H9 (cell line): ENCODE measurements at regions not wholly inside any gene's neighbourhood (a gene's known extent, or its start where the extent isn't known, plus 50 kb on each side); places are given as distances from the start of the nearest gene placed in this dataset.

ENCODE experiments used
- DNase-seq: peaks from one replicate; pipeline ENCODE4 v3.0.0-alpha.2; 2017
- H2AFZ ChIP-seq: one replicate; pipeline ENCODE4 v1.6.1; 2013; ENCODE audit warnings: mild to moderate bottlenecking, low read length, control low read depth, moderate library complexity
- H2AK5ac ChIP-seq: 2 replicates; pipeline ENCODE4 v1.6.1; 2013; ENCODE audit warnings: low read length, control low read depth, mixed read lengths; ENCODE audit not compliant: insufficient read length
- H2BK120ac ChIP-seq: one replicate; pipeline ENCODE4 v1.6.1; 2013; ENCODE audit warnings: low read depth, mild to moderate bottlenecking, low read length, control low read depth, inconsistent platforms; ENCODE audit not compliant: poor library complexity, severe bottlenecking
- H2BK12ac ChIP-seq: 2 replicates; pipeline ENCODE4 v1.6.1; 2013; ENCODE audit warnings: low read length, control low read depth, mixed read lengths, low read depth; ENCODE audit not compliant: insufficient read length
- H2BK15ac ChIP-seq: 2 replicates; pipeline ENCODE4 v1.6.1; 2013; ENCODE audit warnings: low read depth, low read length, control low read depth
- H2BK20ac ChIP-seq: one replicate; pipeline ENCODE4 v1.6.1; 2013; ENCODE audit warnings: low read depth, mild to moderate bottlenecking, low read length, control low read depth, inconsistent platforms; ENCODE audit not compliant: poor library complexity, severe bottlenecking
- H2BK5ac ChIP-seq: 2 replicates; pipeline ENCODE4 v1.6.1; 2013; ENCODE audit warnings: low read length, control low read depth, mixed read lengths; ENCODE audit not compliant: insufficient read length
- H3K14ac ChIP-seq: 2 replicates; pipeline ENCODE4 v1.6.1; 2013; ENCODE audit warnings: low read length, control low read depth; ENCODE audit not compliant: insufficient read depth
- H3K18ac ChIP-seq: 2 replicates; pipeline ENCODE4 v1.6.1; 2013; ENCODE audit warnings: low read depth, mild to moderate bottlenecking, mixed read lengths, low read length, control low read depth; ENCODE audit not compliant: insufficient read length
- H3K23ac ChIP-seq: 2 replicates; pipeline ENCODE4 v1.6.1; 2013; ENCODE audit warnings: low read length, control low read depth, mixed read lengths, low read depth; ENCODE audit not compliant: insufficient read length
- H3K23me2 ChIP-seq: 2 replicates; pipeline ENCODE4 v1.6.1; 2013; ENCODE audit warnings: low read depth, mild to moderate bottlenecking, mixed read lengths, low read length, control low read depth; ENCODE audit not compliant: insufficient read length, poor library complexity, severe bottlenecking
- H3K27ac ChIP-seq: 2 replicates; pipeline ENCODE4 v1.5.1; 2013; ENCODE audit warnings: low read length, control low read depth, mixed read lengths, low read depth; ENCODE audit not compliant: insufficient read length
- H3K27me3 ChIP-seq: 2 replicates; pipeline ENCODE4 v1.6.1; 2013; ENCODE audit warnings: low read length, control low read depth, inconsistent platforms; ENCODE audit not compliant: insufficient read depth
- H3K4ac ChIP-seq: 2 replicates; pipeline ENCODE4 v1.6.1; 2013; ENCODE audit warnings: low read depth, mild to moderate bottlenecking, control low read depth, inconsistent platforms, low read length, moderate library complexity
- H3K4me1 ChIP-seq: 2 replicates; pipeline ENCODE4 v1.6.1; 2013; ENCODE audit warnings: low read length, control low read depth, inconsistent platforms; ENCODE audit not compliant: insufficient read depth
- H3K4me2 ChIP-seq: 2 replicates; pipeline ENCODE4 v1.6.1; 2013; ENCODE audit warnings: low read length, control low read depth, mixed read lengths; ENCODE audit not compliant: insufficient read length, insufficient read depth
- H3K56ac ChIP-seq: 2 replicates; pipeline ENCODE4 v1.6.1; 2013; ENCODE audit warnings: low read depth, mild to moderate bottlenecking, mixed read lengths, low read length, control low read depth; ENCODE audit not compliant: insufficient read length
- H3K79me1 ChIP-seq: 2 replicates; pipeline ENCODE4 v1.6.1; 2013; ENCODE audit warnings: low read depth, mild to moderate bottlenecking, moderate library complexity, low read length, control low read depth, inconsistent platforms; ENCODE audit not compliant: insufficient read depth, poor library complexity, severe bottlenecking
- H3K79me2 ChIP-seq: 2 replicates; pipeline ENCODE4 v1.6.1; 2013; ENCODE audit warnings: low read length, control low read depth, inconsistent platforms; ENCODE audit not compliant: insufficient read depth
- H3K9ac ChIP-seq: 2 replicates; pipeline ENCODE4 v1.6.1; 2013; ENCODE audit warnings: low read length, control low read depth, mixed read lengths; ENCODE audit not compliant: insufficient read length; ENCODE audit errors: extremely low read depth
- H3K9me3 ChIP-seq: one replicate; pipeline ENCODE4 v1.6.1; 2013; ENCODE audit warnings: low read depth, low read length, inconsistent platforms; ENCODE audit not compliant: control insufficient read depth
- H3T11ph ChIP-seq: one replicate; pipeline ENCODE4 v1.6.1; 2013; ENCODE audit warnings: mild to moderate bottlenecking, low read length, control low read depth, inconsistent platforms
- H4K20me1 ChIP-seq: one replicate; pipeline ENCODE4 v1.6.1; 2013; ENCODE audit not compliant: control insufficient read depth, insufficient read length, insufficient read depth
- H4K5ac ChIP-seq: 2 replicates; pipeline ENCODE4 v1.6.1; 2013; ENCODE audit warnings: low read depth, mild to moderate bottlenecking, mixed read lengths, low read length, control low read depth; ENCODE audit not compliant: insufficient read length
- H4K8ac ChIP-seq: replicated peaks from 2 replicates; pipeline ENCODE4 v1.6.1; 2013; ENCODE audit warnings: low read length, control low read depth, mixed read lengths, low read depth; ENCODE audit not compliant: insufficient read length
- H4K91ac ChIP-seq: 2 replicates; pipeline ENCODE4 v1.6.1; 2013; ENCODE audit warnings: low read depth, mild to moderate bottlenecking, moderate library complexity, mixed read lengths, low read length, control low read depth; ENCODE audit not compliant: insufficient read length
- H3K27ac Mint-ChIP-seq, 3 experiments: 2 replicates in 2 of 3; 3 replicates in 1 of 3; pipeline ENCODE4 v1.8.0; 2020 to 2021; ENCODE audit warnings: mixed read lengths in 3 of 3, mild to moderate bottlenecking in 1 of 3, moderate library complexity in 1 of 3
- H3K27me3 Mint-ChIP-seq: 2 replicates; pipeline ENCODE4 v1.8.0; 2021; ENCODE audit warnings: low read depth, mild to moderate bottlenecking, moderate library complexity, mixed read lengths
- H3K36me3 Mint-ChIP-seq, 3 experiments: 2 replicates in 2 of 3; 3 replicates in 1 of 3; pipeline ENCODE4 v1.8.0; 2020 to 2021; ENCODE audit warnings: low read depth in 3 of 3, mixed read lengths in 3 of 3; ENCODE audit not compliant: insufficient read depth in 1 of 3
- H3K4me1 Mint-ChIP-seq, 2 experiments: 2 replicates each; pipeline ENCODE4 v1.8.0; 2020; ENCODE audit warnings: mixed read lengths in 2 of 2
- H3K4me3 Mint-ChIP-seq, 2 experiments: 2 replicates in 1 of 2; 3 replicates in 1 of 2; pipeline ENCODE4 v1.8.0; 2020 to 2021; ENCODE audit warnings: mild to moderate bottlenecking in 2 of 2, mixed read lengths in 2 of 2, moderate library complexity in 1 of 2
- H3K9me3 Mint-ChIP-seq, 2 experiments: 2 replicates in 1 of 2; 3 replicates in 1 of 2; pipeline ENCODE4 v1.8.0; 2020; ENCODE audit warnings: mild to moderate bottlenecking in 2 of 2, mixed read lengths in 2 of 2, moderate library complexity in 1 of 2
- CTCF ChIP-seq: fragments of 200-600 bp; sonication (generic); conservative IDR thresholded peaks from 3 replicates; pipeline ENCODE4 v1.8.0; 2021; ENCODE audit warnings: antibody characterized with exemption, mild to moderate bottlenecking
- WGBS: extraction: QIAGEN DNeasy Blood & Tissue Kit; methylation state at CpG from one replicate; pipeline ENCODE4 v1.1.7; 2013; ENCODE audit warnings: missing lambda C conversion rate, low lambda C conversion rate, mixed read lengths; ENCODE audit not compliant: insufficient read length; ENCODE audit errors: extremely low coverage; 5-methylcytosine and 5-hydroxymethylcytosine counted together

DNA sequence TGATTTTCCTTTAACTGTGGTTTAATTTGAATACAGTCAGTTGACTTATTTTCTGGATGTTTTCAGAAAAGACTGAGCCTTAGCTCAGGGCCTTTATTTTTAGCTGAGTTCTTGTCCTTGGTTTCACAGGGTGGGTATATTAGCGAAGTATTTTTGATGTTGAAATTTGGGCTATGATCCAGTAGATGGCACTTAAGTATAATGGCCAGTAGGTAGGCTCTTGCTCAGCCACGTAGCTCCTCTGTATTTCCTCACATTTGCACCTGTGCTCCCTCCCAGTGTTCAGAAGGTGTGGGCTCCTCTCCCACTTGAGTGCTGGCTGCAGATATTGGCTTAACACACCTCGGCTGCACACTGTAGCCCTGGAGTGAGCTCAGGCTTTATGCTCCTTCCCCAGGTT is 549.9 kb upstream of the AMOT start:
- H4K5ac ChIP-seq, result no peak overlapping the region

More for the DNA sequence above, 549.9 kb upstream of the AMOT start:
- Histone ChIP-seq H3K23ac (no peak overlapping the region), H4K91ac (no peak overlapping the region), H3K27me3 (no peaks in the 10 kb centered on the region), H2BK20ac (no peak overlapping the region), H2BK120ac (no peak overlapping the region), H3K23me2 (no peaks in the 10 kb centered on the region), H4K20me1 (no peaks in the 10 kb centered on the region), H3K4me2 (no peak overlapping the region), H3K79me2 (no peaks in the 10 kb centered on the region), H3K9me3 (no peaks in the 10 kb centered on the region), H3K56ac (no peak overlapping the region), H3K18ac (no peak overlapping the region), H3K79me1 (no peaks in the 10 kb centered on the region), H2BK15ac (no peak overlapping the region), H3T11ph (no peak overlapping the region), H3K14ac (no peak overlapping the region), H2AK5ac (no peak overlapping the region), H2BK5ac (no peak overlapping the region), H3K4me1 (no peaks in the 10 kb centered on the region), H4K8ac (no peak overlapping the region), H2BK12ac (no peak overlapping the region), H3K4ac (no peak overlapping the region), H2AFZ (no peak overlapping the region), H3K27ac (no peak overlapping the region), H3K9ac (no peak overlapping the region)
- Mint-ChIP-seq H3K9me3 (peaks cover 36 to 41% of the 10 kb centered on the region in 2 experiments), H3K27me3 (peaks cover 3% of the 10 kb centered on the region; the same call in 1 of the 2 replicates), H3K4me1 (peaks cover 3 to 12% of the 10 kb centered on the region in 2 experiments; a peak in 3 of 4 replicates), H3K27ac (no peak overlapping the region), H3K4me3 (no peak overlapping the region), H3K36me3 (peaks cover 34 to 47% (median 34%) of the 10 kb centered on the region in 3 experiments)
- WGBS, result no CpG with 5 or more reads among the region's 3 CpGs
- DNase-seq, result no peak
- peak; percentile 43; the same call in 1 of the 3 replicates for TF ChIP-seq CTCF
